GM12892 (cell line): ENCODE measurements at regions not wholly inside any gene's neighbourhood (a gene's known extent, or its start where the extent isn't known, plus 50 kb on each side); places are given as distances from the start of the nearest gene placed in this dataset.
"Not testable (repeated sequence)": the region's sequence is repeated elsewhere in the genome, so short reads cannot be mapped to it uniquely, and the experiment has no call there.

Experiments
- DNase-seq: peaks from one replicate; pipeline ENCODE4 v3.0.0; 2011; ENCODE audit not compliant: insufficient read length
- FAIRE-seq: peaks from 2 replicates; lab custom pipeline; 2011; peaks lifted over from hg19 to GRCh38; lab: Jason Lieb, UNC
- POLR2A ChIP-seq: IDR thresholded peaks from 2 replicates; pipeline ENCODE4 v1.6.1; 2011; ENCODE audit warnings: low read depth, low read length, control low read depth
- POLR2AphosphoS5 ChIP-seq: IDR thresholded peaks from 2 replicates; pipeline ENCODE4 v1.6.1; 2011; ENCODE audit warnings: low read depth, low read length, control low read depth
- TAF1 ChIP-seq: IDR thresholded peaks from 2 replicates; pipeline ENCODE4 v1.6.1; 2011; ENCODE audit warnings: low read depth, mild to moderate bottlenecking, control low read depth, low read length, borderline replicate concordance

- TF ChIP-seq POLR2A (no peak), TAF1 (no peak), POLR2AphosphoS5 (no peak)
- DNase-seq, result no peak
- no peak for FAIRE-seq
Observed at GRCh38 chr7:110534241-110534931, 556.5 kb upstream of the LRRN3 start.

- no peak for FAIRE-seq
- TF ChIP-seq POLR2A (no peak), TAF1 (no peak), POLR2AphosphoS5 (no peak)
Observed at GRCh38 chr7:110539216-110539615, 551.7 kb upstream of the LRRN3 start.

GRCh38 chr7:110541962-110542361 lies 549.0 kb upstream of the LRRN3 start:
- TF ChIP-seq POLR2AphosphoS5 (no peak), TAF1 (no peak), POLR2A (no peak)
- FAIRE-seq (no peak), DNase-seq (no peak)

More at GRCh38 chr7:110539216-110539615, 551.7 kb upstream of the LRRN3 start:
- no peak for DNase-seq

GRCh38 chr7:110544194-110544593 lies 546.7 kb upstream of the LRRN3 start:
- no peak for TF ChIP-seq POLR2AphosphoS5
- TF ChIP-seq TAF1, result no peak
- no peak for TF ChIP-seq POLR2A
- FAIRE-seq (no peak), DNase-seq (no peak)

GRCh38 chr7:110548372-110548771 lies 542.6 kb upstream of the LRRN3 start:
- DNase-seq (no peak), FAIRE-seq (no peak)
- TF ChIP-seq POLR2A, result no peak
- TF ChIP-seq POLR2AphosphoS5, result no peak
- TF ChIP-seq TAF1, result no peak

GRCh38 chr7:110557136-110557535 lies 533.8 kb upstream of the LRRN3 start:
- FAIRE-seq, result no peak
- TF ChIP-seq POLR2AphosphoS5, result no peak
- no peak for TF ChIP-seq TAF1
- no peak for TF ChIP-seq POLR2A
- no peak for DNase-seq

- FAIRE-seq, DNase-seq: not testable (repeated sequence)
Observed at GRCh38 chr7:110563286-110563685, 527.6 kb upstream of the LRRN3 start.

GRCh38 chr7:110564246-110564645 lies 526.7 kb upstream of the LRRN3 start:
- no peak for TF ChIP-seq TAF1
- TF ChIP-seq POLR2AphosphoS5, result no peak
- TF ChIP-seq POLR2A, result no peak
- no peak for FAIRE-seq
- no peak for DNase-seq

- no peak for DNase-seq
- FAIRE-seq, result no peak
- no peak for TF ChIP-seq POLR2A
- no peak for TF ChIP-seq POLR2AphosphoS5
- no peak for TF ChIP-seq TAF1
Observed at GRCh38 chr7:110568388-110568787, 522.5 kb upstream of the LRRN3 start.

- TF ChIP-seq POLR2A (no peak), TAF1 (no peak), POLR2AphosphoS5 (no peak)
- DNase-seq, result no peak
- FAIRE-seq, result no peak
Observed at GRCh38 chr7:110568932-110569331, 522.0 kb upstream of the LRRN3 start.

GRCh38 chr7:110569486-110570205 lies 521.3 kb upstream of the LRRN3 start:
- TF ChIP-seq POLR2AphosphoS5, result no peak
- TF ChIP-seq POLR2A, result no peak
- no peak for TF ChIP-seq TAF1
- no peak for FAIRE-seq
- no peak for DNase-seq
